ENCODE measurements at regions not wholly inside any gene's neighbourhood (a gene's known extent, or its start where the extent isn't known, plus 50 kb on each side); places are given as distances from the start of the nearest gene placed in this dataset.

DNA sequence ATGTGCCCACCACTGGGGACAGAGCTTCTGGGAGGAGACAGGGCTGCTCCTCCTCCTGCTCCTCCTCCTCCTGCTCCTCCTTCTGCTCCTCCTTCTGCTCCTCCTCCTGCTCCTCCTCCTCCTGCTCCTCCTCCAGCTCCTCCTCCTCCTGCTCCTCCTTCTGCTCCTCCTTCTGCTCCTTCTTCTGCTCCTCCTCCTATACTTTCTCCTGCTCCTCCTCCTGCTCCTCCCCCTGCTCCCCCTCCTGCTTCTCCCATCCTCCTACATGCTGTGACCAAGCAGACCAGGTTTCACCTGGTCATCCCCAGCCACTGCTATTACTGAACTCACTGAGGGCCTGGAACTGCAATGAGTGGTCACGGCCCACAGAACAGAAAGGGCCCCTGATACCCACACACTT, 154.0 kb upstream of the PPP2R2D start:
- no peak for DNase-seq (ENCODE audit: low spot score)
- H3K4me3 ChIP-seq = no peak overlapping the region
- H3K27ac ChIP-seq = no peak overlapping the region
- TF ChIP-seq, protein P1, sequence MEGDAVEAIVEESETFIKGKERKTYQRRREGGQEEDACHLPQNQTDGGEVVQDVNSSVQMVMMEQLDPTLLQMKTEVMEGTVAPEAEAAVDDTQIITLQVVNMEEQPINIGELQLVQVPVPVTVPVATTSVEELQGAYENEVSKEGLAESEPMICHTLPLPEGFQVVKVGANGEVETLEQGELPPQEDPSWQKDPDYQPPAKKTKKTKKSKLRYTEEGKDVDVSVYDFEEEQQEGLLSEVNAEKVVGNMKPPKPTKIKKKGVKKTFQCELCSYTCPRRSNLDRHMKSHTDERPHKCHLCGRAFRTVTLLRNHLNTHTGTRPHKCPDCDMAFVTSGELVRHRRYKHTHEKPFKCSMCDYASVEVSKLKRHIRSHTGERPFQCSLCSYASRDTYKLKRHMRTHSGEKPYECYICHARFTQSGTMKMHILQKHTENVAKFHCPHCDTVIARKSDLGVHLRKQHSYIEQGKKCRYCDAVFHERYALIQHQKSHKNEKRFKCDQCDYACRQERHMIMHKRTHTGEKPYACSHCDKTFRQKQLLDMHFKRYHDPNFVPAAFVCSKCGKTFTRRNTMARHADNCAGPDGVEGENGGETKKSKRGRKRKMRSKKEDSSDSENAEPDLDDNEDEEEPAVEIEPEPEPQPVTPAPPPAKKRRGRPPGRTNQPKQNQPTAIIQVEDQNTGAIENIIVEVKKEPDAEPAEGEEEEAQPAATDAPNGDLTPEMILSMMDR (IDR thresholded peaks at IDR 0.05) = no peak

DNA sequence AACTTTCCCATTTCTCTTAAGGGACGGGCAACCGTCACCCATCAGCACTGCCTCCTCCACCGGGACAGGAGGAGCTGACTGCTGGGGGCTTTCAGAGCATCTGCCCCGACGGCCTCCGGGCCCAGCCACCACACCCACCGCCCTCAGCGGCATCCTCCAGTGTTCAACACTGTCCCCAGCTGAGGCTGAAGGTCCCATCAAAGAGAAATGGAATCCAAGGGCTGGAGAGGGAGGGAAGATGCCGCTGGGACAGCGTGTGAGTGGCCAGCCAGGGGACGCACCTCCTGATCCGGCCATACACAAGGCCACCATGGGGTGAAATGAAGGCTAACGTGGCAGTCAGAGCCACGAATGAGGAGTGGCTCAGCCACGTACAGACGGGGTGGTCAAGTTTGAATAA, 153.6 kb upstream of the PPP2R2D start:
- no peak overlapping the region for H3K27ac ChIP-seq
- TF ChIP-seq, protein P1 (IDR thresholded peaks at IDR 0.05) = no peak
- H3K4me3 ChIP-seq = no peak overlapping the region
- no peak for DNase-seq (ENCODE audit: low spot score)

DNA sequence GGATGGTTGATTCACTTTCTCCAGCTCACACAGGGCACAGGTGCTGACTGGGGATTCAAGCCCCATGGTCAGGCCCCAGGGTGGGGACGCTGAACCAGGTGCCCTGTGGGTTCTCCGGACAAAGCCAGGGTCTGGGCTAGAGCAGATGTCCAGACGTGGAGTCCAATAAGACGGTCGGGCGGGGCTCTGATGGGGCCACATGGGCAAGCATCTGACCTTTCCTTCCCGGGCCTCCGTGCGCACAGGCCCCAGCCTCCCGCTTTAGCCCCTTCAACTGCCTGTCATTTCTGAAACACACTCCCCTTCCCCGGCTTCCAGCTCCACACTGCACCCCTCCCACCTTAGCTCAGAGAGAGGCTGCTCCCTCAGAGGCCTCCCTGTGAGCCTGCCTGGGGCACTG, 153.0 kb upstream of the PPP2R2D start:
- no peak overlapping the region for H3K4me3 ChIP-seq
- TF ChIP-seq, protein P1 (IDR thresholded peaks at IDR 0.05) = no peak
- H3K27ac ChIP-seq = no peak overlapping the region
- no peak for DNase-seq (ENCODE audit: low spot score)

DNA sequence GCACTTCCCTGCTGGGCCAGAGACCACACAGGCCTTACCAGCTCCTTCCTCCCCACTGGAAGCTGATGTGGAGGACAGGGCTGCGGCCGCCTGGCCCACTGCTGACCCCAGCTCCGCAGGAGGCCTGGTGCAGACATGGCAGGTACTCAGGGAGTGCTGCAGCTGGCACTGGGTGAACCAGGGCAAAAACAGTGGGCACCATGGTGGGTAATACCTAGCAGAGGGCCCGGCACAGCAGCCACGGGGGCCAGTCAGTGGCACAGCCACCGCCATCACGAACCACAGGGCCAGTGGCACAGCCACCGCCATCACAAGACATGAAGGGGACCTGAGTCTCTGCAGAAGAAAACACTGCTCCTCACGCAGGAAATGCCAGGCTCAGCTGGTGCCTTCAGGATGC, 152.6 kb upstream of the PPP2R2D start:
- no peak overlapping the region for H3K4me3 ChIP-seq
- no peak overlapping the region for H3K27ac ChIP-seq
- TF ChIP-seq, protein P1 (IDR thresholded peaks at IDR 0.05) = no peak
- DNase-seq (ENCODE audit: low spot score) = no peak

DNA sequence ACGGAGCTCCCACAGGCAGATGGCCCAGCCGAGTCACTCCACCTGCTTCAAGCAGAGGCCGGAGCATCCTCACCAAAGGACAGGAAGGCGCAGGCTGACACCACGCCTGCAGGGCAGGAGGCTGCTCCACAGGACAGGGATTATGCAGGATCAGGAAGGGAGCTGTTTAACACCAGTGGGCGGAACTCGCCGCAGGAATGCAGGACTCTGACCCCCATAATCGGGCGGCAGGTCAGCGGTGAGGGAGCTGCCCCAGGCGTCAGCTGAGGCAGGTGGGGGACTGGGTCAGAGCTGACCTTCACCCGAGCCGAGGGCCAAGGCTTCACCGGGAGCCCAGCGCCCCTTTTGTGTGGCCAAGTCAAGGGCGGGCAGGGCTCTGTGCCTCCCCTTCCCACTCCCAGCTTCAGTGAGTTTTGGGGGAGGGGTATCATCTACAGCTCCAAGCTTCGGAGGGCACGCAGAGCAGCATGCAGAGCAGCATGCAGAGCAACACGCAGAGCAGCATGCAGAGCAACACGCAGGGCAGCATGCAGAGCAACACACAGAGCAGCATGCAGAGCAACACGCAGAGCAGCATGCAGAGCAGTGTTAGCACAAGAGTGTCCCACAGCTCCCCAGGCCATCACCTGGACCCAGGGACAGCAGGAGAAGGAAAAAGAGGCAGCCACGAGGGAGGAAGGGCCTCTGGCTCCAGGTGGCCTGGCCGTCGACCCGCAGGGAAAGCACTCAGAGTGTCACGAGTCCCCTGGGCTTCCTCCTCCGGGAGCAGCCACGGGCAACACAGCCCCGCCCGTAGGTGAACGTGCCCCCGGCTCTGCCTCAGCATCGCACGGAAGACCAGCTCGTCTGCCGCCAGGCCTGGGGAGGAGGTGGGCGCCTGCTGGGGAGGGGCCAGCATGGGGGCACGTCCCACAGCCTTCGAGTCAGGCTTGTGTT, 151.7 kb upstream of the PPP2R2D start:
- TF ChIP-seq, protein P1 (IDR thresholded peaks at IDR 0.05) = no peak
- Histone ChIP-seq H3K27ac (no peak overlapping the region), H3K4me3 (no peak overlapping the region)
- DNase-seq (ENCODE audit: low spot score) = no peak

DNA sequence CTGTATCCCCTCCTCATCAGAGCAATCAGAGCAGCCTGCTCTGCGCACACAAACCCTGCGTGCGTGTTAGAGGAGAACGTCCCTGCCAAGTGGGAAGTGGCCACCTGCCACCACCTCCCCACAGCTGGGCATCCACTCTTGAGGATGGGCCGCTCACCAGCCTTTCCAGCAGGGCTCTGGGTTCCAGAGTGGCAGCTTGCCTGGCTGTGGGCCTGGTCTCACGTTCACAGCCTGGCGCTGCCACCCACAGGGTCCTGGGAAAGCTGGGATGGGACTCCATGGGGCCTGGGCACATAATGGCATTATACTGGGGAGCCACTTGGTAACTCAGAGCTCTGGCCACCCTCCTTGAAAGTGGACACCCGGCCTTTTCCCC, 151.1 kb upstream of the PPP2R2D start:
- no peak overlapping the region for H3K27ac ChIP-seq
- DNase-seq (ENCODE audit: low spot score) = no peak
- TF ChIP-seq, protein P1 (IDR thresholded peaks at IDR 0.05) = no peak
- no peak overlapping the region for H3K4me3 ChIP-seq
